GM12878 (cell line): ENCODE measurements at regions not wholly inside any gene's neighbourhood (a gene's known extent, or its start where the extent isn't known, plus 50 kb on each side); places are given as distances from the start of the nearest gene placed in this dataset.

Experiments
- ATAC-seq: fragments of 200-7000 bp; cut with Tn5 transposase; 3 replicates; pipeline ENCODE4 v1.9.1; 2020; ENCODE audit warnings: mild to moderate bottlenecking, moderate library complexity
- BruUV-seq: library from RNA; stranded (reverse); fragments of 400-500 nt; replicated peaks from 2 replicates; lab custom pipeline; 2021; lab: Mats Ljungman, UMichigan
- CTCF ChIA-PET: fragments of 300-600 bp; sonication (Branson Sonifier 250); formaldehyde crosslinking; extraction: SDS; loops from one replicate; lab custom pipeline; 2021; ENCODE audit warnings: inconsistent platforms; lab: Yijun Ruan, JAX
- POLR2A ChIA-PET: fragments of 350-600 bp; formaldehyde crosslinking; extraction: SDS; loops from one replicate; lab custom pipeline; 2021; ENCODE audit warnings: inconsistent platforms; lab: Charles Lee
- RAD21 ChIA-PET: fragments of 300-600 bp; sonication (Branson Sonifier 250); formaldehyde crosslinking; loops from one replicate; lab custom pipeline; 2023; ENCODE audit warnings: antibody characterized with exemption; ENCODE audit not compliant: unreplicated experiment; lab: Charles Lee
- SMC1A ChIA-PET: fragments of 300-600 bp; sonication (Branson Sonifier 250); formaldehyde crosslinking; loops from one replicate; lab custom pipeline; 2023; ENCODE audit not compliant: unreplicated experiment, uncharacterized antibody; lab: Charles Lee
- DNase-seq: peaks from one replicate; pipeline ENCODE4 v3.0.0-alpha.2; 2011; ENCODE audit warnings: low read depth, low spot score
- FAIRE-seq: peaks from 3 replicates; lab custom pipeline; 2011; peaks lifted over from hg19 to GRCh38; lab: Jason Lieb, UNC
- H2AFZ ChIP-seq: 2 replicates; pipeline ENCODE4 v1.6.0; 2011; ENCODE audit warnings: low read depth, low read length, control low read depth; ENCODE audit not compliant: control insufficient read depth
- H3K27ac ChIP-seq: 2 replicates; pipeline ENCODE4 v1.5.1; 2011; ENCODE audit warnings: control low read depth; ENCODE audit not compliant: control insufficient read depth, insufficient read depth
- H3K27me3 ChIP-seq, 2 experiments: replicated peaks in 1 of 2; 2 replicates each; pipeline versions ENCODE4 v1.6.0 to v1.6.1; 2011; ENCODE audit warnings: low read length in 1 of 2; ENCODE audit not compliant: control insufficient read depth in 2 of 2, insufficient read depth in 2 of 2
- H3K36me3 ChIP-seq, 2 experiments: 2 replicates each; pipeline ENCODE4 v1.5.1; 2011; ENCODE audit warnings: low read length in 1 of 2; ENCODE audit not compliant: control insufficient read depth in 2 of 2, insufficient read depth in 2 of 2
- H3K4me1 ChIP-seq: 2 replicates; pipeline ENCODE4 v1.6.1; 2011; ENCODE audit warnings: mild to moderate bottlenecking, low read length, moderate library complexity, mixed read lengths; ENCODE audit not compliant: control insufficient read depth, insufficient read depth
- H3K4me2 ChIP-seq: 2 replicates; pipeline ENCODE4 v1.6.0; 2011; ENCODE audit warnings: control low read depth; ENCODE audit not compliant: control insufficient read depth, insufficient read depth
- H3K4me3 ChIP-seq: fragments of 200-600 bp; sonication (generic); 2 replicates; pipeline ENCODE4 v1.5.1; 2016
- H3K79me2 ChIP-seq: 2 replicates; pipeline ENCODE4 v1.6.0; 2011; ENCODE audit warnings: low read length; ENCODE audit not compliant: control insufficient read depth, insufficient read depth
- H3K9ac ChIP-seq: 2 replicates; pipeline ENCODE4 v1.8.0; 2011; ENCODE audit warnings: low read length, control low read depth, mixed read lengths; ENCODE audit not compliant: control insufficient read depth, insufficient read depth
- H3K9me3 ChIP-seq: replicated peaks from 3 replicates; pipeline ENCODE4 v1.5.1; 2011; ENCODE audit warnings: mild to moderate bottlenecking, low read length; ENCODE audit not compliant: control insufficient read depth, insufficient read depth
- H4K20me1 ChIP-seq: 2 replicates; pipeline ENCODE4 v1.6.0; 2011; ENCODE audit not compliant: control insufficient read depth, insufficient read depth
- ATF2 ChIP-seq: IDR thresholded peaks from 2 replicates; pipeline ENCODE4 v1.6.1; 2012; ENCODE audit warnings: low read length, inconsistent platforms
- BCL11A ChIP-seq: IDR thresholded peaks from 2 replicates; pipeline ENCODE4 v1.6.1; 2011; ENCODE audit warnings: low read depth, low read length
- CEBPZ ChIP-seq: fragments of 150-350 bp; IDR thresholded peaks from 2 replicates; pipeline ENCODE4 v1.6.1; 2016; ENCODE audit warnings: low read depth, low read length
- CUX1 ChIP-seq: IDR thresholded peaks from 2 replicates; pipeline ENCODE4 v1.6.1; 2012; ENCODE audit warnings: improper control_type of control experiment, low read depth, low read length; ENCODE audit not compliant: insufficient replicate concordance
- ETV6 ChIP-seq, 2 experiments: fragments of 450-650 bp in 1 of 2; IDR thresholded peaks in 1 of 2; conservative IDR thresholded peaks in 1 of 2; 2 replicates each; pipeline ENCODE4 v1.6.1; 2014; ENCODE audit warnings: antibody characterized with exemption in 1 of 2, borderline replicate concordance in 1 of 2, low read depth in 1 of 2, mild to moderate bottlenecking in 1 of 2, moderate library complexity in 1 of 2
- KDM1A ChIP-seq: fragments of 200-600 bp; sonication (generic); IDR thresholded peaks from 2 replicates; pipeline ENCODE4 v1.6.1; 2016; ENCODE audit warnings: borderline replicate concordance
- MYC ChIP-seq: IDR thresholded peaks from 2 replicates; pipeline ENCODE4 v1.6.1; 2011; ENCODE audit warnings: mild to moderate bottlenecking, low read length, moderate library complexity, inconsistent platforms; ENCODE audit not compliant: insufficient read depth, insufficient replicate concordance, insufficient read length, severe bottlenecking
- NR2C1 ChIP-seq: fragments of 450-650 bp; IDR thresholded peaks from 2 replicates; pipeline ENCODE4 v1.6.1; 2017; ENCODE audit warnings: antibody characterized with exemption, mild to moderate bottlenecking, moderate library complexity
- NR2C2 ChIP-seq: IDR thresholded peaks from 2 replicates; pipeline ENCODE4 v1.6.1; 2011; ENCODE audit warnings: borderline replicate concordance, low read depth; ENCODE audit not compliant: control insufficient read depth, insufficient read length
- WGBS: methylation state at CpG from one replicate; pipeline ENCODE4 v1.1.6; 2016; ENCODE audit warnings: low lambda C conversion rate; ENCODE audit not compliant: insufficient replicate concordance, insufficient coverage; ENCODE audit errors: missing lambda C conversion rate; 5-methylcytosine and 5-hydroxymethylcytosine counted together
- in situ Hi-C: fragments of 300-500 bp; cut with MboI; formaldehyde crosslinking; loops from 9 replicates; pipeline ENCODE4 v1.14.3; 2018; ENCODE audit warnings: mixed read lengths
- intact Hi-C: fragments of 100-400 bp; cut with micrococcal nuclease; formaldehyde crosslinking; loops from one replicate; pipeline ENCODE4 v1.14.2; 2022; ENCODE audit not compliant: unreplicated experiment

- no peak for TF ChIP-seq CUX1
- TF ChIP-seq MYC, result no peak
- TF ChIP-seq NR2C1, result no peak
- TF ChIP-seq ATF2, result no peak
- TF ChIP-seq NR2C2, result no peak
Measured at GRCh38 chr2:173488861-173489260, 134.2 kb downstream of the CDCA7 start (continued).

- 33% methylated on average over 4 of the region's 4 CpGs for WGBS
- ChIA-PET RAD21 (no interaction called here), POLR2A (no interaction called here), CTCF (no interaction called here), SMC1A (no interaction called here)
- Histone ChIP-seq H3K4me2 (no peak overlapping the region), H3K36me3 (no peaks in the 10 kb centered on the region), H3K27ac (no peak overlapping the region), H3K9ac (no peak overlapping the region), H3K79me2 (no peaks in the 10 kb centered on the region), H4K20me1 (no peaks in the 10 kb centered on the region), H3K27me3 (peaks cover 0 to 2% of the 10 kb centered on the region in 2 experiments; a peak in 3 of 4 replicates), H3K4me3 (no peak overlapping the region), H3K4me1 (no peaks in the 10 kb centered on the region), H2AFZ (no peak overlapping the region), H3K9me3 (no peaks in the 10 kb centered on the region)
- in situ Hi-C loops (no loop called here), intact Hi-C loops (no loop called here)
- BruUV-seq, result no TSS peak
- ATAC-seq (no peak), DNase-seq (no peak), FAIRE-seq (no peak)
- TF ChIP-seq ETV6 (conservative IDR thresholded peaks at IDR 0.05 in 1 of 2, IDR thresholded peaks at IDR 0.05 in 1 of 2; ENCODE audit: borderline replicate concordance in 1 of 2, low read depth in 1 of 2), result no peak
- no peak for TF ChIP-seq CEBPZ
- no peak for TF ChIP-seq BCL11A
- TF ChIP-seq KDM1A, result no peak
Measured at GRCh38 chr2:173491418-173491817, 136.7 kb downstream of the CDCA7 start.
